ENCODE measurements at regions not wholly inside any gene's neighbourhood (a gene's known extent, or its start where the extent isn't known, plus 50 kb on each side); places are given as distances from the start of the nearest gene placed in this dataset.

DNA sequence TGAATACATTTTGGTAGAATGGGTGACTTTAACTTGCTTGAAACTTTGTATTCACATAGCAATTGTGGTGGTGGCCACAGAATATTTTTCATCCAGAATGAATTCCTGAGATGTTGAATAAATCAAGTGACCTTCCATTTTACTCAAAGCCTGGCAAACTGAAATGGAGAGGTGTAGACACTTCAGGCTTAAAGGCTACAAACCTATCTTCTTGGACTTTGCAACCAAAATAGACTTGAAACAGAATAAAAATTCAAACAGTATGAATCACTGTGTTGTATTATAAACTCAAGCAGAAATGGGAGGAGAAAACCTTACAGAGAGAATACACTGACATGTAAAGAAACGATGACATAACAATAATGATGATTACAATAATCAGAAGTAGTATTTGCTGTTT lies 371.6 kb downstream of the BCKDHB start:
- Histone ChIP-seq H3K36me3 (ENCODE audit: control insufficient read depth in 2 of 2, insufficient read depth in 1 of 2, low read length in 2 of 2) (no peaks in the 10 kb centered on the region), H3K4me3 (ENCODE audit: low read depth, low read length) (no peak overlapping the region), H3K4me1 (ENCODE audit: control insufficient read depth, insufficient read depth, low read length) (no peaks in the 10 kb centered on the region), H3K9me3 (ENCODE audit: control insufficient read depth, insufficient read depth, low read depth, low read length) (no peaks in the 10 kb centered on the region), H3K27ac (ENCODE audit: extremely low read depth, low read depth, low read length) (no peak overlapping the region)
- ChIA-PET CTCF (no interaction called here), POLR2A (no interaction called here)
- TF ChIP-seq ZNF843 (tag by site-specific recombination; IDR thresholded peaks at IDR 0.05): no peak
- no peak for TF ChIP-seq ZNF501 (tag by site-specific recombination; IDR thresholded peaks at IDR 0.05)
- no peak for TF ChIP-seq ZSCAN18 (tag by site-specific recombination; IDR thresholded peaks at IDR 0.05)
- no peak for TF ChIP-seq KLF10 (tag by site-specific recombination; IDR thresholded peaks at IDR 0.05)
- no peak for TF ChIP-seq KLF8 (tag by site-specific recombination; IDR thresholded peaks at IDR 0.05)
- TF ChIP-seq ZNF214 (tag by site-specific recombination; IDR thresholded peaks at IDR 0.05; ENCODE audit: borderline replicate concordance): no peak
- TF ChIP-seq ZNF677 (tag by site-specific recombination; IDR thresholded peaks at IDR 0.05): no peak
- TF ChIP-seq ZBTB7A (tag by site-specific recombination; IDR thresholded peaks at IDR 0.05; ENCODE audit: low read depth): no peak
- TF ChIP-seq ZNF350 (tag by site-specific recombination; IDR thresholded peaks at IDR 0.05): no peak
- TF ChIP-seq ZNF76 (tag by site-specific recombination; IDR thresholded peaks at IDR 0.05; ENCODE audit: borderline replicate concordance, low read depth): no peak
- TF ChIP-seq IKZF3 (tag by site-specific recombination; IDR thresholded peaks at IDR 0.05): no peak
- no peak for TF ChIP-seq ZNF654 (tag by site-specific recombination; IDR thresholded peaks at IDR 0.05; ENCODE audit: low read depth)
- no peak for TF ChIP-seq ZNF747 (tag by site-specific recombination; IDR thresholded peaks at IDR 0.05)
- TF ChIP-seq ZNF112 (tag by site-specific recombination; IDR thresholded peaks at IDR 0.05): no peak
- no peak for TF ChIP-seq ZNF311 (tag by site-specific recombination; IDR thresholded peaks at IDR 0.05; ENCODE audit: borderline replicate concordance)
- TF ChIP-seq, protein P1, sequence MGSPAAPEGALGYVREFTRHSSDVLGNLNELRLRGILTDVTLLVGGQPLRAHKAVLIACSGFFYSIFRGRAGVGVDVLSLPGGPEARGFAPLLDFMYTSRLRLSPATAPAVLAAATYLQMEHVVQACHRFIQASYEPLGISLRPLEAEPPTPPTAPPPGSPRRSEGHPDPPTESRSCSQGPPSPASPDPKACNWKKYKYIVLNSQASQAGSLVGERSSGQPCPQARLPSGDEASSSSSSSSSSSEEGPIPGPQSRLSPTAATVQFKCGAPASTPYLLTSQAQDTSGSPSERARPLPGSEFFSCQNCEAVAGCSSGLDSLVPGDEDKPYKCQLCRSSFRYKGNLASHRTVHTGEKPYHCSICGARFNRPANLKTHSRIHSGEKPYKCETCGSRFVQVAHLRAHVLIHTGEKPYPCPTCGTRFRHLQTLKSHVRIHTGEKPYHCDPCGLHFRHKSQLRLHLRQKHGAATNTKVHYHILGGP (tag by site-specific recombination; IDR thresholded peaks at IDR 0.05): no peak
- TF ChIP-seq ZNF148 (tag by site-specific recombination; IDR thresholded peaks at IDR 0.05; ENCODE audit: borderline replicate concordance): no peak
- no peak for TF ChIP-seq ZNF23 (tag by site-specific recombination; IDR thresholded peaks at IDR 0.05; ENCODE audit: borderline replicate concordance)
- TF ChIP-seq, protein P2, sequence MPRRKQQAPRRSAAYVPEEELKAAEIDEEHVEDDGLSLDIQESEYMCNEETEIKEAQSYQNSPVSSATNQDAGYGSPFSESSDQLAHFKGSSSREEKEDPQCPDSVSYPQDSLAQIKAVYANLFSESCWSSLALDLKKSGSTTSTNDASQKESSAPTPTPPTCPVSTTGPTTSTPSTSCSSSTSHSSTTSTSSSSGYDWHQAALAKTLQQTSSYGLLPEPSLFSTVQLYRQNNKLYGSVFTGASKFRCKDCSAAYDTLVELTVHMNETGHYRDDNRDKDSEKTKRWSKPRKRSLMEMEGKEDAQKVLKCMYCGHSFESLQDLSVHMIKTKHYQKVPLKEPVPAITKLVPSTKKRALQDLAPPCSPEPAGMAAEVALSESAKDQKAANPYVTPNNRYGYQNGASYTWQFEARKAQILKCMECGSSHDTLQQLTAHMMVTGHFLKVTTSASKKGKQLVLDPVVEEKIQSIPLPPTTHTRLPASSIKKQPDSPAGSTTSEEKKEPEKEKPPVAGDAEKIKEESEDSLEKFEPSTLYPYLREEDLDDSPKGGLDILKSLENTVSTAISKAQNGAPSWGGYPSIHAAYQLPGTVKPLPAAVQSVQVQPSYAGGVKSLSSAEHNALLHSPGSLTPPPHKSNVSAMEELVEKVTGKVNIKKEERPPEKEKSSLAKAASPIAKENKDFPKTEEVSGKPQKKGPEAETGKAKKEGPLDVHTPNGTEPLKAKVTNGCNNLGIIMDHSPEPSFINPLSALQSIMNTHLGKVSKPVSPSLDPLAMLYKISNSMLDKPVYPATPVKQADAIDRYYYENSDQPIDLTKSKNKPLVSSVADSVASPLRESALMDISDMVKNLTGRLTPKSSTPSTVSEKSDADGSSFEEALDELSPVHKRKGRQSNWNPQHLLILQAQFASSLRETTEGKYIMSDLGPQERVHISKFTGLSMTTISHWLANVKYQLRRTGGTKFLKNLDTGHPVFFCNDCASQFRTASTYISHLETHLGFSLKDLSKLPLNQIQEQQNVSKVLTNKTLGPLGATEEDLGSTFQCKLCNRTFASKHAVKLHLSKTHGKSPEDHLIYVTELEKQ (tag by site-specific recombination; IDR thresholded peaks at IDR 0.05; ENCODE audit: borderline replicate concordance): no peak
- no peak for TF ChIP-seq ZFP3 (tag by site-specific recombination; IDR thresholded peaks at IDR 0.05; ENCODE audit: low read depth)
